SK-N-SH treated with all-trans-retinoic acid at 6 μM for 48 hours (cell line): ENCODE measurements at regions not wholly inside any gene's neighbourhood (a gene's known extent, or its start where the extent isn't known, plus 50 kb on each side); places are given as distances from the start of the nearest gene placed in this dataset.
"Not testable (repeated sequence)": the region's sequence is repeated elsewhere in the genome, so short reads cannot be mapped to it uniquely, and the experiment has no call there.

Source experiments
- ARNTL ChIP-seq: fragments of 450-650 bp; formaldehyde crosslinking; IDR thresholded peaks from 2 replicates; pipeline ENCODE4 v1.5.0; 2020; ENCODE audit warnings: low read depth, mild to moderate bottlenecking, moderate library complexity, borderline replicate concordance
- BACH2 ChIP-seq: fragments of 250-450 bp; sonication (Bioruptor Pico); IDR thresholded peaks from 2 replicates; pipeline ENCODE4 v1.9.0; 2021; ENCODE audit warnings: mild to moderate bottlenecking, borderline replicate concordance
- CREB5 ChIP-seq: fragments of 250-450 bp; sonication (Bioruptor Pico); IDR thresholded peaks from 2 replicates; pipeline ENCODE4 v1.5.1; 2020; ENCODE audit warnings: low read depth, mild to moderate bottlenecking, moderate library complexity
- CSDC2 ChIP-seq: fragments of 250-450 bp; sonication (Bioruptor Pico); IDR thresholded peaks from 2 replicates; pipeline ENCODE4 v1.5.0; 2020; ENCODE audit warnings: mild to moderate bottlenecking, moderate library complexity
- CSRNP3 ChIP-seq: fragments of 250-450 bp; sonication (Bioruptor Pico); IDR thresholded peaks from 2 replicates; pipeline ENCODE4 v1.5.1; 2021; ENCODE audit warnings: mild to moderate bottlenecking, moderate library complexity
- OSR1 ChIP-seq: fragments of 250-450 bp; sonication (Bioruptor Pico); IDR thresholded peaks from 2 replicates; pipeline ENCODE4 v1.8.0; 2022; ENCODE audit warnings: moderate library complexity, mild to moderate bottlenecking, inconsistent platforms
- PATZ1 ChIP-seq: fragments of 250-450 bp; sonication (Bioruptor Pico); IDR thresholded peaks from 2 replicates; pipeline ENCODE4 v1.8.0; 2020; ENCODE audit warnings: mild to moderate bottlenecking, moderate library complexity, borderline replicate concordance
- PPARA ChIP-seq: fragments of 250-450 bp; sonication (Bioruptor Pico); IDR thresholded peaks from 2 replicates; pipeline ENCODE4 v1.5.0; 2020; ENCODE audit warnings: mild to moderate bottlenecking, borderline replicate concordance
- RARB ChIP-seq: fragments of 250-450 bp; sonication (Bioruptor Pico); IDR thresholded peaks from 2 replicates; pipeline ENCODE4 v1.8.0; 2021; ENCODE audit warnings: mild to moderate bottlenecking, moderate library complexity
- TCF4 ChIP-seq: fragments of 250-450 bp; sonication (Bioruptor Pico); IDR thresholded peaks from 2 replicates; pipeline ENCODE4 v1.8.0; 2021; ENCODE audit warnings: mild to moderate bottlenecking, moderate library complexity, borderline replicate concordance
- TSHZ2 ChIP-seq: fragments of 250-450 bp; sonication (Bioruptor Pico); IDR thresholded peaks from 2 replicates; pipeline ENCODE4 v1.5.0; 2020; ENCODE audit warnings: mild to moderate bottlenecking, moderate library complexity
- ZC3H10 ChIP-seq: fragments of 250-450 bp; sonication (Bioruptor Pico); IDR thresholded peaks from 2 replicates; pipeline ENCODE4 v1.5.1; 2021; ENCODE audit warnings: mild to moderate bottlenecking, moderate library complexity
- ZNF565 ChIP-seq: fragments of 450-650 bp; formaldehyde crosslinking; conservative IDR thresholded peaks from 2 replicates; pipeline ENCODE4 v1.5.0; 2020; ENCODE audit warnings: low read depth, mild to moderate bottlenecking, moderate library complexity

GRCh38 chr5:21341203-21341947, 1353.4 kb upstream of the CDH18 start:
- not testable (repeated sequence) for TF ChIP-seq PATZ1; TCF4; OSR1; ARNTL (CRISPR knock-in tag); ZC3H10 (CRISPR knock-in tag); BACH2 (CRISPR knock-in tag); CSDC2 (CRISPR knock-in tag); ZNF565 (CRISPR knock-in tag); PPARA (CRISPR knock-in tag); RARB; CSRNP3 (CRISPR knock-in tag); TSHZ2 (CRISPR knock-in tag); CREB5 (CRISPR knock-in tag)
